OCI-LY7 (cell line): ENCODE measurements at regions not wholly inside any gene's neighbourhood (a gene's known extent, or its start where the extent isn't known, plus 50 kb on each side); places are given as distances from the start of the nearest gene placed in this dataset.

Experiments used
- CTCF ChIP-seq: fragments of 200-600 bp; sonication (generic); conservative IDR thresholded peaks from 2 replicates; pipeline ENCODE4 v1.5.1; 2014; ENCODE audit warnings: mild to moderate bottlenecking, antibody characterized with exemption, low read length, moderate library complexity, mixed read lengths
- EZH2phosphoT487 ChIP-seq: fragments of 200-600 bp; sonication (generic); IDR thresholded peaks from 2 replicates; pipeline ENCODE4 v1.6.1; 2018; ENCODE audit warnings: low read depth, borderline replicate concordance, mild to moderate bottlenecking, mixed run types, antibody characterized with exemption, low read length, moderate library complexity, mixed read lengths

- TF ChIP-seq EZH2phosphoT487 (no peak), CTCF (no peak)
Observed at GRCh38 chr4:135382280-135382959, 1180.8 kb upstream of the PABPC4L start.
